ENCODE measurements at regions not wholly inside any gene's neighbourhood (a gene's known extent, or its start where the extent isn't known, plus 50 kb on each side); places are given as distances from the start of the nearest gene placed in this dataset.

DNA sequence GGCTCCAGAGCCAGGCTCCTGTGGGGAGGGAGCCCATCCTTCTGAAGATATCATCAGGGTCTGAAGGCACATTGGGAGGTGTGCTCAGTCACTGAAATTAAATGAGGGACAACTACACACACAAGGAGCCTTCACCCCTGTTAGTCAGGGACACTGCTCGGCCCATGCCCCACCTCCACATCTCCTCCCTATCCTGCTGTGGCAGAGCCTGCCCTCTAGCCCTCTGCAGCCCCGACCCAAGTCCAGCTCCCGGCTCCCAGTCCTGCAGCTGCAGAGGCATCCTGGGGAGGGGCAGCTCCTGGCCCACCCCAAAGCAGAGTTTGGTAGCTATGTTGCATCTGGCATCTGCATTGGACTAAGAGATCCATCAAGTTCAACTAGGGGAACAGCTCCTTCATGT, 136.3 kb downstream of the ZNF248 start:
- H3K27ac Mint-ChIP-seq: no peak overlapping the region
- peaks cover 2% of the 10 kb centered on the region for H3K27me3 Mint-ChIP-seq (ENCODE audit: insufficient read depth, low read depth, poor library complexity)

More for the DNA sequence above, 136.3 kb downstream of the ZNF248 start:
- H3K36me3 ChIP-seq (ENCODE audit: insufficient read depth): 0 out of 2 replicates have a peak, but pooled peaks cover 3% of the 10 kb centered on the region
- no peak overlapping the region for H3K4me2 ChIP-seq
- Mint-ChIP-seq H3K9me3 (peaks cover 93% of the 10 kb centered on the region), H3K4me1 (no peaks in the 10 kb centered on the region), H3K36me3 (ENCODE audit: low read depth) (peaks cover 50% of the 10 kb centered on the region), H3K4me3 (no peak overlapping the region)
- H3K4me3 ChIP-seq: no peak overlapping the region
- no peak for DNase-seq (ENCODE audit: low spot score)
- H3K27me3 ChIP-seq (ENCODE audit: insufficient read depth): no peaks in the 10 kb centered on the region
- H2AFZ ChIP-seq: no peak overlapping the region
- no peaks in the 10 kb centered on the region for H3F3A ChIP-seq (replicated peaks; ENCODE audit: low read depth)
- no peaks in the 10 kb centered on the region for H4K20me1 ChIP-seq (replicated peaks; ENCODE audit: insufficient read depth)
- no peaks in the 10 kb centered on the region for H3K9me2 ChIP-seq (ENCODE audit: insufficient read depth)
- TF ChIP-seq ZNF331 (CRISPR knock-in tag; IDR thresholded peaks at IDR 0.05; ENCODE audit: low read depth): no peak
- TF ChIP-seq, protein P1, sequence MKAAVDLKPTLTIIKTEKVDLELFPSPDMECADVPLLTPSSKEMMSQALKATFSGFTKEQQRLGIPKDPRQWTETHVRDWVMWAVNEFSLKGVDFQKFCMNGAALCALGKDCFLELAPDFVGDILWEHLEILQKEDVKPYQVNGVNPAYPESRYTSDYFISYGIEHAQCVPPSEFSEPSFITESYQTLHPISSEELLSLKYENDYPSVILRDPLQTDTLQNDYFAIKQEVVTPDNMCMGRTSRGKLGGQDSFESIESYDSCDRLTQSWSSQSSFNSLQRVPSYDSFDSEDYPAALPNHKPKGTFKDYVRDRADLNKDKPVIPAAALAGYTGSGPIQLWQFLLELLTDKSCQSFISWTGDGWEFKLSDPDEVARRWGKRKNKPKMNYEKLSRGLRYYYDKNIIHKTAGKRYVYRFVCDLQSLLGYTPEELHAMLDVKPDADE (IDR thresholded peaks at IDR 0.05): no peak
- TF ChIP-seq, protein P2, sequence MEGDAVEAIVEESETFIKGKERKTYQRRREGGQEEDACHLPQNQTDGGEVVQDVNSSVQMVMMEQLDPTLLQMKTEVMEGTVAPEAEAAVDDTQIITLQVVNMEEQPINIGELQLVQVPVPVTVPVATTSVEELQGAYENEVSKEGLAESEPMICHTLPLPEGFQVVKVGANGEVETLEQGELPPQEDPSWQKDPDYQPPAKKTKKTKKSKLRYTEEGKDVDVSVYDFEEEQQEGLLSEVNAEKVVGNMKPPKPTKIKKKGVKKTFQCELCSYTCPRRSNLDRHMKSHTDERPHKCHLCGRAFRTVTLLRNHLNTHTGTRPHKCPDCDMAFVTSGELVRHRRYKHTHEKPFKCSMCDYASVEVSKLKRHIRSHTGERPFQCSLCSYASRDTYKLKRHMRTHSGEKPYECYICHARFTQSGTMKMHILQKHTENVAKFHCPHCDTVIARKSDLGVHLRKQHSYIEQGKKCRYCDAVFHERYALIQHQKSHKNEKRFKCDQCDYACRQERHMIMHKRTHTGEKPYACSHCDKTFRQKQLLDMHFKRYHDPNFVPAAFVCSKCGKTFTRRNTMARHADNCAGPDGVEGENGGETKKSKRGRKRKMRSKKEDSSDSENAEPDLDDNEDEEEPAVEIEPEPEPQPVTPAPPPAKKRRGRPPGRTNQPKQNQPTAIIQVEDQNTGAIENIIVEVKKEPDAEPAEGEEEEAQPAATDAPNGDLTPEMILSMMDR (conservative IDR thresholded peaks at IDR 0.05; ENCODE audit: low read depth in 2 of 2): no peak
- TF ChIP-seq CREB1 (CRISPR knock-in tag; IDR thresholded peaks at IDR 0.05; ENCODE audit: low read depth): no peak
- TF ChIP-seq, protein P3, sequence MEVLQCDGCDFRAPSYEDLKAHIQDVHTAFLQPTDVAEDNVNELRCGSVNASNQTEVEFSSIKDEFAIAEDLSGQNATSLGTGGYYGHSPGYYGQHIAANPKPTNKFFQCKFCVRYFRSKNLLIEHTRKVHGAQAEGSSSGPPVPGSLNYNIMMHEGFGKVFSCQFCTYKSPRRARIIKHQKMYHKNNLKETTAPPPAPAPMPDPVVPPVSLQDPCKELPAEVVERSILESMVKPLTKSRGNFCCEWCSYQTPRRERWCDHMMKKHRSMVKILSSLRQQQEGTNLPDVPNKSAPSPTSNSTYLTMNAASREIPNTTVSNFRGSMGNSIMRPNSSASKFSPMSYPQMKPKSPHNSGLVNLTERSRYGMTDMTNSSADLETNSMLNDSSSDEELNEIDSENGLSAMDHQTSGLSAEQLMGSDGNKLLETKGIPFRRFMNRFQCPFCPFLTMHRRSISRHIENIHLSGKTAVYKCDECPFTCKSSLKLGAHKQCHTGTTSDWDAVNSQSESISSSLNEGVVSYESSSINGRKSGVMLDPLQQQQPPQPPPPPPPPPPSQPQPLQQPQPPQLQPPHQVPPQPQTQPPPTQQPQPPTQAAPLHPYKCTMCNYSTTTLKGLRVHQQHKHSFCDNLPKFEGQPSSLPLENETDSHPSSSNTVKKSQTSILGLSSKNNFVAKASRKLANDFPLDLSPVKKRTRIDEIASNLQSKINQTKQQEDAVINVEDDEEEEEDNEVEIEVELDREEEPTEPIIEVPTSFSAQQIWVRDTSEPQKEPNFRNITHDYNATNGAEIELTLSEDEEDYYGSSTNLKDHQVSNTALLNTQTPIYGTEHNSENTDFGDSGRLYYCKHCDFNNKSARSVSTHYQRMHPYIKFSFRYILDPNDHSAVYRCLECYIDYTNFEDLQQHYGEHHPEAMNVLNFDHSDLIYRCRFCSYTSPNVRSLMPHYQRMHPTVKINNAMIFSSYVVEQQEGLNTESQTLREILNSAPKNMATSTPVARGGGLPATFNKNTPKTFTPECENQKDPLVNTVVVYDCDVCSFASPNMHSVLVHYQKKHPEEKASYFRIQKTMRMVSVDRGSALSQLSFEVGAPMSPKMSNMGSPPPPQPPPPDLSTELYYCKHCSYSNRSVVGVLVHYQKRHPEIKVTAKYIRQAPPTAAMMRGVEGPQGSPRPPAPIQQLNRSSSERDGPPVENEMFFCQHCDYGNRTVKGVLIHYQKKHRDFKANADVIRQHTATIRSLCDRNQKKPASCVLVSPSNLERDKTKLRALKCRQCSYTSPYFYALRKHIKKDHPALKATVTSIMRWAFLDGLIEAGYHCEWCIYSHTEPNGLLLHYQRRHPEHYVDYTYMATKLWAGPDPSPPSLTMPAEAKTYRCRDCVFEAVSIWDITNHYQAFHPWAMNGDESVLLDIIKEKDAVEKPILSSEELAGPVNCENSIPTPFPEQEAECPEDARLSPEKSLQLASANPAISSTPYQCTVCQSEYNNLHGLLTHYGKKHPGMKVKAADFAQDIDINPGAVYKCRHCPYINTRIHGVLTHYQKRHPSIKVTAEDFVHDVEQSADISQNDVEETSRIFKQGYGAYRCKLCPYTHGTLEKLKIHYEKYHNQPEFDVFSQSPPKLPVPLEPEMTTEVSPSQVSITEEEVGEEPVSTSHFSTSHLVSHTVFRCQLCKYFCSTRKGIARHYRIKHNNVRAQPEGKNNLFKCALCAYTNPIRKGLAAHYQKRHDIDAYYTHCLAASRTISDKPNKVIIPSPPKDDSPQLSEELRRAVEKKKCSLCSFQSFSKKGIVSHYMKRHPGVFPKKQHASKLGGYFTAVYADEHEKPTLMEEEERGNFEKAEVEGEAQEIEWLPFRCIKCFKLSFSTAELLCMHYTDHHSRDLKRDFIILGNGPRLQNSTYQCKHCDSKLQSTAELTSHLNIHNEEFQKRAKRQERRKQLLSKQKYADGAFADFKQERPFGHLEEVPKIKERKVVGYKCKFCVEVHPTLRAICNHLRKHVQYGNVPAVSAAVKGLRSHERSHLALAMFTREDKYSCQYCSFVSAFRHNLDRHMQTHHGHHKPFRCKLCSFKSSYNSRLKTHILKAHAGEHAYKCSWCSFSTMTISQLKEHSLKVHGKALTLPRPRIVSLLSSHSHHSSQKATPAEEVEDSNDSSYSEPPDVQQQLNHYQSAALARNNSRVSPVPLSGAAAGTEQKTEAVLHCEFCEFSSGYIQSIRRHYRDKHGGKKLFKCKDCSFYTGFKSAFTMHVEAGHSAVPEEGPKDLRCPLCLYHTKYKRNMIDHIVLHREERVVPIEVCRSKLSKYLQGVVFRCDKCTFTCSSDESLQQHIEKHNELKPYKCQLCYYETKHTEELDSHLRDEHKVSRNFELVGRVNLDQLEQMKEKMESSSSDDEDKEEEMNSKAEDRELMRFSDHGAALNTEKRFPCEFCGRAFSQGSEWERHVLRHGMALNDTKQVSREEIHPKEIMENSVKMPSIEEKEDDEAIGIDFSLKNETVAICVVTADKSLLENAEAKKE (CRISPR knock-in tag; IDR thresholded peaks at IDR 0.05): no peak
- TF ChIP-seq ZNF114 (CRISPR knock-in tag; IDR thresholded peaks at IDR 0.05): no peak
- no peak for TF ChIP-seq NANOG (IDR thresholded peaks at IDR 0.05; ENCODE audit: borderline replicate concordance)
- no peak for TF ChIP-seq POLR2AphosphoS5 (IDR thresholded peaks at IDR 0.05; ENCODE audit: low read depth)
- no peak for TF ChIP-seq STAT1 (IDR thresholded peaks at IDR 0.05; ENCODE audit: unreplicated experiment)
- no peak for TF ChIP-seq EZH2phosphoT487 (IDR thresholded peaks at IDR 0.05; ENCODE audit: unreplicated experiment)
- no peak for TF ChIP-seq EZH2 (IDR thresholded peaks at IDR 0.05; ENCODE audit: low read depth, unreplicated experiment)
- TF ChIP-seq JUNB (IDR thresholded peaks at IDR 0.05; ENCODE audit: unreplicated experiment): no peak
- TF ChIP-seq, protein P4, sequence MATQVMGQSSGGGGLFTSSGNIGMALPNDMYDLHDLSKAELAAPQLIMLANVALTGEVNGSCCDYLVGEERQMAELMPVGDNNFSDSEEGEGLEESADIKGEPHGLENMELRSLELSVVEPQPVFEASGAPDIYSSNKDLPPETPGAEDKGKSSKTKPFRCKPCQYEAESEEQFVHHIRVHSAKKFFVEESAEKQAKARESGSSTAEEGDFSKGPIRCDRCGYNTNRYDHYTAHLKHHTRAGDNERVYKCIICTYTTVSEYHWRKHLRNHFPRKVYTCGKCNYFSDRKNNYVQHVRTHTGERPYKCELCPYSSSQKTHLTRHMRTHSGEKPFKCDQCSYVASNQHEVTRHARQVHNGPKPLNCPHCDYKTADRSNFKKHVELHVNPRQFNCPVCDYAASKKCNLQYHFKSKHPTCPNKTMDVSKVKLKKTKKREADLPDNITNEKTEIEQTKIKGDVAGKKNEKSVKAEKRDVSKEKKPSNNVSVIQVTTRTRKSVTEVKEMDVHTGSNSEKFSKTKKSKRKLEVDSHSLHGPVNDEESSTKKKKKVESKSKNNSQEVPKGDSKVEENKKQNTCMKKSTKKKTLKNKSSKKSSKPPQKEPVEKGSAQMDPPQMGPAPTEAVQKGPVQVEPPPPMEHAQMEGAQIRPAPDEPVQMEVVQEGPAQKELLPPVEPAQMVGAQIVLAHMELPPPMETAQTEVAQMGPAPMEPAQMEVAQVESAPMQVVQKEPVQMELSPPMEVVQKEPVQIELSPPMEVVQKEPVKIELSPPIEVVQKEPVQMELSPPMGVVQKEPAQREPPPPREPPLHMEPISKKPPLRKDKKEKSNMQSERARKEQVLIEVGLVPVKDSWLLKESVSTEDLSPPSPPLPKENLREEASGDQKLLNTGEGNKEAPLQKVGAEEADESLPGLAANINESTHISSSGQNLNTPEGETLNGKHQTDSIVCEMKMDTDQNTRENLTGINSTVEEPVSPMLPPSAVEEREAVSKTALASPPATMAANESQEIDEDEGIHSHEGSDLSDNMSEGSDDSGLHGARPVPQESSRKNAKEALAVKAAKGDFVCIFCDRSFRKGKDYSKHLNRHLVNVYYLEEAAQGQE (IDR thresholded peaks at IDR 0.05; ENCODE audit: unreplicated experiment): no peak
- ATAC-seq: no peak
- no peaks in the 10 kb centered on the region for H3K79me2 ChIP-seq (replicated peaks; ENCODE audit: insufficient read depth)
- H3K27ac ChIP-seq (ENCODE audit: low read depth): no peak overlapping the region
- no peaks in the 10 kb centered on the region for H3K4me1 ChIP-seq (ENCODE audit: insufficient read depth)
